K562 (cell line): ENCODE measurements at regions not wholly inside any gene's neighbourhood (a gene's known extent, or its start where the extent isn't known, plus 50 kb on each side); places are given as distances from the start of the nearest gene placed in this dataset.

Experiments used
- ATAC-seq: fragments of 200-7000 bp; cut with Tn5 transposase; 3 replicates; pipeline ENCODE4 v1.9.1; 2020; ENCODE audit warnings: moderate library complexity
- BruUV-seq: library from RNA; stranded (reverse); fragments of 400-500 nt; replicated peaks from 2 replicates; lab custom pipeline; 2021; lab: Mats Ljungman, UMichigan
- CTCF ChIA-PET: fragments of 300-600 bp; formaldehyde crosslinking; extraction: SDS; loops from one replicate; lab custom pipeline; 2021; ENCODE audit warnings: low intra/inter-chr PET ratio; lab: Yijun Ruan, JAX
- POLR2A ChIA-PET: fragments of 300-600, 350-650 bp; sonication (Branson Sonifier 250); formaldehyde crosslinking; extraction: SDS; loops from one replicate; lab custom pipeline; 2021; ENCODE audit warnings: antibody characterized with exemption, inconsistent platforms; lab: Yijun Ruan, JAX
- DNase-seq, 4 experiments: peaks; one replicate each; pipeline versions ENCODE4 v3.0.0 to v3.0.0-alpha.2; 2011 to 2018; ENCODE audit warnings: low spot score in 3 of 4, mixed read lengths in 3 of 4; ENCODE audit errors: extremely low read depth in 1 of 4
- FAIRE-seq: peaks from 2 replicates; lab custom pipeline; 2011; peaks lifted over from hg19 to GRCh38; lab: Jason Lieb, UNC
- H2AFZ ChIP-seq: 2 replicates; pipeline ENCODE4 v1.6.0; 2011; ENCODE audit warnings: low read depth, low read length, control low read depth, inconsistent platforms
- H3K27ac ChIP-seq: fragments of 200-600 bp; 3 replicates; pipeline ENCODE4 v1.8.0; 2011; ENCODE audit warnings: low read depth, mild to moderate bottlenecking, control low read depth, inconsistent platforms, low read length, moderate library complexity, mixed read lengths; ENCODE audit errors: extremely low read depth
- H3K27me3 ChIP-seq, 2 experiments: fragments of 300-600 bp in 1 of 2; 2 replicates in 1 of 2; 3 replicates in 1 of 2; pipeline versions ENCODE4 v1.6.0 to v1.8.0; 2011; ENCODE audit warnings: inconsistent platforms in 2 of 2, low read length in 2 of 2, mild to moderate bottlenecking in 1 of 2, mixed read lengths in 1 of 2, moderate library complexity in 1 of 2; ENCODE audit not compliant: control insufficient read depth in 2 of 2, insufficient read depth in 2 of 2
- H3K36me3 ChIP-seq: fragments of 300-600 bp; 3 replicates; pipeline ENCODE4 v1.8.0; 2011; ENCODE audit warnings: mild to moderate bottlenecking, low read length, inconsistent platforms; ENCODE audit not compliant: control insufficient read depth, insufficient read depth
- H3K4me1 ChIP-seq, 2 experiments: fragments of 200-600 bp in 1 of 2; replicated peaks in 1 of 2; 2 replicates in 1 of 2; 3 replicates in 1 of 2; pipeline versions ENCODE4 v1.5.1 to v1.8.0; 2011; ENCODE audit warnings: inconsistent platforms in 2 of 2, low read length in 2 of 2, mild to moderate bottlenecking in 1 of 2, mixed read lengths in 1 of 2, moderate library complexity in 1 of 2; ENCODE audit not compliant: control insufficient read depth in 2 of 2, insufficient read depth in 2 of 2
- H3K4me2 ChIP-seq: 2 replicates; pipeline ENCODE4 v1.6.1; 2011; ENCODE audit warnings: low read length, control low read depth, inconsistent platforms, mixed read lengths; ENCODE audit not compliant: insufficient read depth
- H3K4me3 ChIP-seq: fragments of 200-600 bp; sonication (generic), shearing (Covaris generic); 2 replicates; pipeline ENCODE4 v1.5.1; 2016; ENCODE audit warnings: control low read depth, inconsistent platforms
- H3K79me2 ChIP-seq: fragments of 200-600 bp; 3 replicates; pipeline ENCODE4 v1.8.0; 2011; ENCODE audit warnings: low read length, inconsistent platforms; ENCODE audit not compliant: control insufficient read depth, insufficient read depth
- H3K9ac ChIP-seq, 2 experiments: 2 replicates each; pipeline versions ENCODE4 v1.6.0 to v1.6.1; 2011; ENCODE audit warnings: low read depth in 2 of 2, low read length in 2 of 2, control low read depth in 1 of 2, inconsistent platforms in 1 of 2, mild to moderate bottlenecking in 1 of 2, mixed read lengths in 1 of 2; ENCODE audit not compliant: insufficient read depth in 1 of 2
- H3K9me1 ChIP-seq: one replicate; pipeline ENCODE4 v1.6.0; 2011; ENCODE audit warnings: inconsistent platforms, mild to moderate bottlenecking, low read length, moderate library complexity; ENCODE audit not compliant: control insufficient read depth, insufficient read depth
- H3K9me3 ChIP-seq: replicated peaks from 2 replicates; pipeline ENCODE4 v1.5.1; 2011; ENCODE audit warnings: low read depth, low read length, inconsistent platforms; ENCODE audit not compliant: control insufficient read depth, insufficient read depth
- H4K20me1 ChIP-seq: replicated peaks from 2 replicates; pipeline ENCODE4 v1.6.1; 2011; ENCODE audit warnings: low read length, inconsistent platforms, mixed read lengths; ENCODE audit not compliant: control insufficient read depth, insufficient read depth
- ASH1L ChIP-seq: fragments of 450-650 bp; IDR thresholded peaks from 2 replicates; pipeline ENCODE4 v1.6.1; 2018; ENCODE audit warnings: borderline replicate concordance, mild to moderate bottlenecking, low read depth; ENCODE audit not compliant: partially characterized antibody
- ATF6 ChIP-seq: sonication (generic); formaldehyde crosslinking; IDR thresholded peaks from 2 replicates; pipeline ENCODE4 v1.4.0; 2020; ENCODE audit warnings: mild to moderate bottlenecking, missing genetic modification reagents
- CREB3 ChIP-seq: fragments of 450-650 bp; conservative IDR thresholded peaks from 2 replicates; pipeline ENCODE4 v1.6.1; 2016; ENCODE audit warnings: missing genetic modification characterization, low read depth, mild to moderate bottlenecking, missing compliant biosample characterization, moderate library complexity
- CREM ChIP-seq: IDR thresholded peaks from 2 replicates; pipeline ENCODE4 v1.6.1; 2014; ENCODE audit warnings: antibody characterized with exemption, low read depth
- EGR1 ChIP-seq: fragments of 450-650 bp; conservative IDR thresholded peaks from 2 replicates; pipeline ENCODE4 v1.6.1; 2017; ENCODE audit warnings: mild to moderate bottlenecking
- ETS1 ChIP-seq: conservative IDR thresholded peaks from 2 replicates; pipeline ENCODE4 v1.6.1; 2011; ENCODE audit warnings: low read depth, mild to moderate bottlenecking, low read length; ENCODE audit not compliant: control insufficient read depth
- HIVEP1 ChIP-seq: fragments of 250-450 bp; sonication (Bioruptor Pico); IDR thresholded peaks from 2 replicates; pipeline ENCODE4 v1.4.0; 2020; ENCODE audit warnings: mild to moderate bottlenecking
- ID3 ChIP-seq, 2 experiments: fragments of 250-450 bp in 1 of 2; fragments of 450-650 bp in 1 of 2; sonication (Bioruptor Pico) in 1 of 2; IDR thresholded peaks; 2 replicates each; pipeline versions ENCODE4 v1.6.1 to v1.8.0; 2016 to 2021; ENCODE audit warnings: mild to moderate bottlenecking in 2 of 2, moderate library complexity in 2 of 2, missing compliant biosample characterization in 1 of 2, missing genetic modification characterization in 1 of 2
- IRF2 ChIP-seq: sonication (generic); formaldehyde crosslinking; IDR thresholded peaks from 2 replicates; pipeline ENCODE4 v1.8.1; 2022; ENCODE audit warnings: mild to moderate bottlenecking, missing genetic modification reagents
- L3MBTL2 ChIP-seq: fragments of 450-650 bp; IDR thresholded peaks from 2 replicates; pipeline ENCODE4 v1.6.1; 2016; ENCODE audit warnings: mild to moderate bottlenecking, moderate library complexity
- MLLT1 ChIP-seq, 2 experiments: fragments of 450-650 bp; IDR thresholded peaks; 2 replicates each; pipeline ENCODE4 v1.6.1; 2016
- PTRF ChIP-seq: fragments of 450-650 bp; IDR thresholded peaks from 2 replicates; pipeline ENCODE4 v1.6.1; 2016; ENCODE audit warnings: mild to moderate bottlenecking, missing genetic modification characterization, missing compliant biosample characterization
- ZBTB33 ChIP-seq: sonication (generic); formaldehyde crosslinking; IDR thresholded peaks from 2 replicates; pipeline ENCODE4 v1.8.1; 2023; ENCODE audit warnings: mild to moderate bottlenecking, missing genetic modification reagents
- ZNF133 ChIP-seq: fragments of 250-450 bp; sonication (Bioruptor Pico); IDR thresholded peaks from 2 replicates; pipeline ENCODE4 v1.4.0; 2020; ENCODE audit warnings: mild to moderate bottlenecking
- ZNF778 ChIP-seq: fragments of 450-650 bp; formaldehyde crosslinking; IDR thresholded peaks from 2 replicates; pipeline ENCODE4 v1.4.0; 2020; ENCODE audit warnings: mild to moderate bottlenecking, moderate library complexity
- WGBS: fragments of 100-300 bp; shearing (Covaris generic); methylation state at CpG from one replicate; pipeline ENCODE4 v1.1.6; 2016; ENCODE audit warnings: low coverage, mixed read lengths; ENCODE audit not compliant: insufficient coverage; ENCODE audit errors: missing lambda C conversion rate; 5-methylcytosine and 5-hydroxymethylcytosine counted together
- in situ Hi-C: fragments of 300-500 bp; cut with MboI; formaldehyde crosslinking; loops from 4 replicates; pipeline ENCODE4 v1.15.0; 2018; ENCODE audit warnings: inconsistent platforms, mixed read lengths
- intact Hi-C: fragments of 100-400 bp; cut with micrococcal nuclease; formaldehyde crosslinking; loops from 2 replicates; pipeline ENCODE4 v1.14.2; 2022

- DNase-seq (no peak), FAIRE-seq (no peak), ATAC-seq (no peak)
- Histone ChIP-seq H3K9me1 (no peaks in the 10 kb centered on the region), H3K4me2 (no peak overlapping the region), H3K27ac (no peak overlapping the region), H3K79me2 (no peaks in the 10 kb centered on the region), H3K9ac (no peak overlapping the region), H3K4me1 (no peaks in the 10 kb centered on the region), H3K36me3 (no peaks in the 10 kb centered on the region), H3K9me3 (no peaks in the 10 kb centered on the region), H4K20me1 (no peaks in the 10 kb centered on the region), H3K27me3 (no peaks in the 10 kb centered on the region), H3K4me3 (no peak overlapping the region), H2AFZ (no peak overlapping the region)
- 0% methylated on average over 1 of the region's 1 CpG for WGBS
- intact Hi-C loops = no loop called here
- CTCF ChIA-PET = no interaction called here
- no TSS peak for BruUV-seq
- in situ Hi-C loops = no loop called here
- POLR2A ChIA-PET = no interaction called here
- no peak for TF ChIP-seq PTRF (tag)
- TF ChIP-seq MLLT1 (IDR thresholded peaks at IDR 0.05) = no peak
- no peak for TF ChIP-seq HIVEP1 (CRISPR knock-in tag)
- no peak for TF ChIP-seq ZBTB33
- TF ChIP-seq ASH1L = no peak
- TF ChIP-seq ID3 (CRISPR knock-in tag; IDR thresholded peaks at IDR 0.05) = no peak
- TF ChIP-seq ID3 (tag; IDR thresholded peaks at IDR 0.05) = no peak
- no peak for TF ChIP-seq IRF2 (CRISPR knock-in tag)
- TF ChIP-seq ZNF778 = no peak
- no peak for TF ChIP-seq ZNF133 (CRISPR knock-in tag)
- no peak for TF ChIP-seq EGR1
- no peak for TF ChIP-seq CREB3 (tag)
- no peak for TF ChIP-seq ATF6
- TF ChIP-seq L3MBTL2 = no peak
- no peak for TF ChIP-seq CREM
- TF ChIP-seq ETS1 = no peak
Measured at GRCh38 chr13:103370790-103371189, 304.6 kb upstream of the SLC10A2 start.
